Psoas muscle (tissue), 7 donors: ENCODE measurements at regions not wholly inside any gene's neighbourhood (a gene's known extent, or its start where the extent isn't known, plus 50 kb on each side); places are given as distances from the start of the nearest gene placed in this dataset.
A peak's percentile ranks its signal among the peaks of the same experiment; 100 is the strongest.

Experiments
- ATAC-seq, 4 donors: fragments of 200-7000 bp; cut with Tn5 transposase; one replicate each; pipeline ENCODE4 v1.9.1; 2020; ENCODE audit warnings: moderate library complexity in 3 of 4, mild to moderate bottlenecking in 2 of 4
- DNase-seq, 2 donors: peaks; one replicate each; pipeline ENCODE4 v3.0.0-alpha.2; 2020
- H3K27ac ChIP-seq: fragments of 200-600 bp; one replicate; pipeline ENCODE4 v1.8.0; 2022
- H3K27me3 ChIP-seq, 3 donors: fragments of 200-600 bp in 1 of 3; one replicate each; pipeline versions ENCODE4 v1.6.1 to v1.8.0; 2013 to 2022; ENCODE audit warnings: low read length in 2 of 3, mild to moderate bottlenecking in 2 of 3, moderate library complexity in 1 of 3; ENCODE audit not compliant: insufficient read depth in 3 of 3
- H3K36me3 ChIP-seq, 2 donors: fragments of 200-600 bp in 1 of 2; one replicate each; pipeline versions ENCODE4 v1.6.1 to v1.8.0; 2013 to 2022; ENCODE audit warnings: low read depth in 1 of 2, mild to moderate bottlenecking in 1 of 2, moderate library complexity in 1 of 2; ENCODE audit not compliant: insufficient read depth in 1 of 2
- H3K4me1 ChIP-seq: fragments of 200-600 bp; one replicate; pipeline ENCODE4 v1.8.0; 2022
- H3K4me3 ChIP-seq: fragments of 200-600 bp; one replicate; pipeline ENCODE4 v1.8.0; 2022; ENCODE audit warnings: mild to moderate bottlenecking
- H3K9me3 ChIP-seq: fragments of 200-600 bp; one replicate; pipeline ENCODE4 v1.8.0; 2022
- WGBS, 3 donors: extraction: QIAGEN DNeasy Blood & Tissue Kit; methylation state at CpG; one replicate each; pipeline versions ENCODE4 v1.1.6 to v1.1.7; 2013; 5-methylcytosine and 5-hydroxymethylcytosine counted together
- intact Hi-C, 2 donors: fragments of 100-400 bp; cut with DNase I; formaldehyde crosslinking; loops; one replicate each; pipeline versions ENCODE4 v1.11.0 to v1.14.2; 2022
- TF ChIP-seq, protein P1 (sequence below): fragments of 200-600 bp; IDR thresholded peaks from one replicate; pipeline ENCODE4 v1.8.0; 2022; ENCODE audit warnings: antibody characterized with exemption
- donor health status: healthy with polysubstance abuse.
- donor health status: DM: no; HTN: no; CAD: no; lungs with moderate emphysema.
- donor health status: Bipolar disorder and iron deficiency.
- donor health status: healthy.
- donor health status: DM: yes; HTN: yes; CAD: no.
- donor health status: DM: no; HTN: no; CAD: no.
- donor health status: DM: yes; HTN: yes; CAD: no.

DNA sequence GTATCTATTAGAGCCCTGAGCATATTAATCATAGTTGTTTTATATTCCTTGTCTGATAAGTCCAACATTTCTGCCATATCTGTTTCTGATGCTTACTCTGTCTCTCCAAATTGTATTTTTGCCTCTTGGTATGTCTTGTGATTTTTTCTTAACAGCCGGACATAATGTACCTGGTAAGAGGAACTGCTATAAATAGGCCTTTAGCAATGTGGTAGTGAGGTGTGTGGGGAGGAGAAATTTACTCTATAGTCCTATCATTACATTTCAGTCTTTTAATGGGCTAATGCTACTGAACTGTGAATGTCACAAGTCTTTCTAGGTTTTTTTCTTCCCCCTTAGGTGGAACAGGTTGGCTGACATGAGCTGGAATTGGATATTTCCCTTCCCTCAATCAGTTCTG, 176.1 kb upstream of the FGF10 start:
- peak overlapping the region; percentile 77 for H3K27ac ChIP-seq

DNA sequence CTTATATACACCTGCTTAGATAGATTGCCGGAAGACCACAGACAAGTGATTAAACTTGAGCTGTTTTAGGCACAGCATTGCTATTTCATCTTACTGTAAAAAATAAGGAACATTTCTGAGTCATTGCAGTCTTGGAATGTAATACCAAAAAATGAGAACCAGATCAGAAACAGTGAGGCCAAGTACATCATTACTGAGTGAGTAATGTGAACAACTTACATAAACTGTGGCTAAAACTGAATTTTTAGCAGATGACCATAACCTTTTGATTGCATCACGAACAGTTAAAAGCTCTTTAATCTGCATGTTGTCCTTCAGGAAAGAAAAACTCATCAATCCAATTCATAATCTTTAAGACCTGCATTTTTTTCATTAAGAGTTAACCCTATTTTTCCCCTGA, 157.1 kb upstream of the FGF10 start:
- H3K4me1 ChIP-seq: no peaks in the 10 kb centered on the region
- intact Hi-C loops: no loop called here
- H3K9me3 ChIP-seq: no peaks in the 10 kb centered on the region
- TF ChIP-seq, protein P1, sequence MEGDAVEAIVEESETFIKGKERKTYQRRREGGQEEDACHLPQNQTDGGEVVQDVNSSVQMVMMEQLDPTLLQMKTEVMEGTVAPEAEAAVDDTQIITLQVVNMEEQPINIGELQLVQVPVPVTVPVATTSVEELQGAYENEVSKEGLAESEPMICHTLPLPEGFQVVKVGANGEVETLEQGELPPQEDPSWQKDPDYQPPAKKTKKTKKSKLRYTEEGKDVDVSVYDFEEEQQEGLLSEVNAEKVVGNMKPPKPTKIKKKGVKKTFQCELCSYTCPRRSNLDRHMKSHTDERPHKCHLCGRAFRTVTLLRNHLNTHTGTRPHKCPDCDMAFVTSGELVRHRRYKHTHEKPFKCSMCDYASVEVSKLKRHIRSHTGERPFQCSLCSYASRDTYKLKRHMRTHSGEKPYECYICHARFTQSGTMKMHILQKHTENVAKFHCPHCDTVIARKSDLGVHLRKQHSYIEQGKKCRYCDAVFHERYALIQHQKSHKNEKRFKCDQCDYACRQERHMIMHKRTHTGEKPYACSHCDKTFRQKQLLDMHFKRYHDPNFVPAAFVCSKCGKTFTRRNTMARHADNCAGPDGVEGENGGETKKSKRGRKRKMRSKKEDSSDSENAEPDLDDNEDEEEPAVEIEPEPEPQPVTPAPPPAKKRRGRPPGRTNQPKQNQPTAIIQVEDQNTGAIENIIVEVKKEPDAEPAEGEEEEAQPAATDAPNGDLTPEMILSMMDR: no peak
- H3K4me3 ChIP-seq: no peak overlapping the region
- H3K27ac ChIP-seq: no peak overlapping the region
- WGBS, 3 donors: 74 to 81% (median 79%) methylated on average over 2 of the region's 2 CpGs
- no peaks in the 10 kb centered on the region for H3K27me3 ChIP-seq
- DNase-seq (no peak), ATAC-seq (peak in 1 of 4 donors; percentile 47)
- H3K36me3 ChIP-seq: no peaks in the 10 kb centered on the region

More for the DNA sequence above, 176.1 kb upstream of the FGF10 start:
- peaks cover 2% of the 10 kb centered on the region for H3K9me3 ChIP-seq
- no peaks in the 10 kb centered on the region for H3K27me3 ChIP-seq
- H3K4me3 ChIP-seq: peak overlapping the region; percentile 7
- ATAC-seq (peak in 2 of 4 donors; percentile 19 to 65), DNase-seq (no peak)
- TF ChIP-seq, protein P1: no peak
- H3K36me3 ChIP-seq: no peaks in the 10 kb centered on the region
- no peaks in the 10 kb centered on the region for H3K4me1 ChIP-seq
- 27 to 90% (median 54%) methylated on average over 1 of the region's 1 CpG for WGBS, 3 donors
- intact Hi-C loops: no loop called here

DNA sequence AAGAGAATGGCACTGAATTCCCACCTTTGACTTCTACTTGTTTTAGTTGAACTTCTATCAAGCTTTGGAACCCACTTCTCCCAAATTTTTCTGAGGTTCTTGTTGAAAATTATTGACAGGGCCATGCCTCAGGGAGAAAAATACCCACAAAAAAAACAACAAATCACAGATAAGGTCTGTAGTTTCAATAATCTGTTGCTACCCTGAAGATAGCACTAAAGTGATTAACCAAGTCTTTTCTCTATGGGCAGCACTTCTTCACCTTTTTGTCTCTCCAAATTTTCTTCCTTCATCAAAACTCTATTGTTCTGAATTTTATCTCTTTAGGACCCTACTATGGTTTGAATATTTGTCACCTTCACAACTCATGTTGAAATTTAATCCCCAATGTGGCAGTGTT, 154.3 kb upstream of the FGF10 start:
- intact Hi-C loops: no loop called here
- H3K36me3 ChIP-seq: no peaks in the 10 kb centered on the region
- H3K4me3 ChIP-seq: no peak overlapping the region
- no peaks in the 10 kb centered on the region for H3K27me3 ChIP-seq
- ATAC-seq (no peak), DNase-seq (no peak)
- TF ChIP-seq, protein P1: no peak
- H3K4me1 ChIP-seq: peaks cover 11% of the 10 kb centered on the region
- no peak overlapping the region for H3K27ac ChIP-seq
- no peaks in the 10 kb centered on the region for H3K9me3 ChIP-seq

DNA sequence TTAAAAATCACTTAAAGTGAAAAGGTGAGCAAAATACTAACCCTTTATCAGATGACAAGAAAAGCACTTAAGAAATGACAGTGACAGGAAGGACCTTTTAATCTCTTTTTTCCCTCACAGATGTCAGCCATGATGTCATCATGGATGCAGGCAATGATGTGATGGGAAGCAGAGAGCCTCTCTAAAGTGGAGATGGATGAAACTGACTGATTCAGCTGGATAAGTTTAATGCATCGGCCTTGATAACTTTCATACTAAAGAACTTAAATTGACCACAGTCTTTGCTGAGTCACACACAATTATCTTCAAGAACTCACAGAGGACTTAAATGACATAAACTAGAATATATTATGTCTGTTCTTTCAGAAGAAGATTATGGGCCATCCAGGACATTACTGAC, 153.2 kb upstream of the FGF10 start:
- 85 to 100% (median 86%) methylated on average over 1 of the region's 1 CpG for WGBS, 3 donors
- Histone ChIP-seq H3K4me1 (peaks cover 15% of the 10 kb centered on the region), H3K27me3 (no peaks in the 10 kb centered on the region), H3K4me3 (no peak overlapping the region), H3K36me3 (no peaks in the 10 kb centered on the region), H3K27ac (no peak overlapping the region), H3K9me3 (no peaks in the 10 kb centered on the region)
- intact Hi-C loops: no loop called here
- TF ChIP-seq, protein P1: no peak
- DNase-seq: no peak
- ATAC-seq: no peak

DNA sequence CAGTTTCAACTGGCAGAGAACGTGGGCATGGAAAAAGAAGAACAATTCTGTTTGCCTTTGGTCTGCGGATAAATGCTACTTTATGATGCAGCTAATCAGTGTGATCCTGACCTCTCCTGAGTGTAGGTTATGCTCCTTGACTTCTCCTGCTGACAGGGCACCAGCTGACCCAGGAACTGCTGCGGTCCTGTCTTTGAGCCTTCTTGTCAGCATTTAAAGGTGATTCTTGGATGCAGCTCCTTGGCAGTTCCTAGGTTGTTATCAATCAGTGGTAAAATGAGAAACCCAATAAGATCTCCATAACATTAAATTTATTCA, 150.3 kb upstream of the FGF10 start:
- WGBS, 3 donors: 28 to 67% (median 29%) methylated on average over 3 of the region's 3 CpGs
- peak in 2 of 4 donors; percentile 28 to 40 for ATAC-seq

More for the DNA sequence above, 150.3 kb upstream of the FGF10 start:
- DNase-seq: no peak
- no peaks in the 10 kb centered on the region for H3K36me3 ChIP-seq
- H3K27me3 ChIP-seq: no peaks in the 10 kb centered on the region
- no peaks in the 10 kb centered on the region for H3K9me3 ChIP-seq
- peaks cover 15% of the 10 kb centered on the region for H3K4me1 ChIP-seq
- peak overlapping the region; percentile 20 for H3K4me3 ChIP-seq
- intact Hi-C loops: no loop called here
- TF ChIP-seq, protein P1: no peak
- peak overlapping the region; percentile 78 for H3K27ac ChIP-seq
